ENCODE measurements at regions not wholly inside any gene's neighbourhood (a gene's known extent, or its start where the extent isn't known, plus 50 kb on each side); places are given as distances from the start of the nearest gene placed in this dataset.
"Not testable (repeated sequence)": the region's sequence is repeated elsewhere in the genome, so short reads cannot be mapped to it uniquely, and the experiment has no call there.

- WGBS: 96% methylated on average over 7 of the region's 7 CpGs
- Histone ChIP-seq H3K9me3 (ENCODE audit: insufficient read depth, low read depth, low read length) (no peaks in the 10 kb centered on the region), H3K4me1 (ENCODE audit: insufficient read depth, low read length) (no peaks in the 10 kb centered on the region), H3K4me3 (ENCODE audit: low read length) (no peak overlapping the region), H3K36me3 (ENCODE audit: insufficient read depth, low read length) (no peaks in the 10 kb centered on the region), H3K27me3 (ENCODE audit: insufficient read depth, low read length) (no peaks in the 10 kb centered on the region), H3K27ac (ENCODE audit: low read depth, low read length) (no peak overlapping the region), H3K9ac (ENCODE audit: low read depth, low read length) (no peak overlapping the region)
These were observed 598.3 kb upstream of the ADARB2 start for GRCh38 chr10:2335626-2336025.

GRCh38 chr10:2334575-2334974 lies 597.2 kb upstream of the ADARB2 start:
- Histone ChIP-seq H3K4me1 (ENCODE audit: insufficient read depth, low read length) (no peaks in the 10 kb centered on the region), H3K27ac (ENCODE audit: low read depth, low read length) (no peak overlapping the region), H3K9me3 (ENCODE audit: insufficient read depth, low read depth, low read length) (no peaks in the 10 kb centered on the region), H3K9ac (ENCODE audit: low read depth, low read length) (no peak overlapping the region), H3K4me3 (ENCODE audit: low read length) (no peak overlapping the region), H3K27me3 (ENCODE audit: insufficient read depth, low read length) (no peaks in the 10 kb centered on the region), H3K36me3 (ENCODE audit: insufficient read depth, low read length) (no peaks in the 10 kb centered on the region)
- 89% methylated on average over 3 of the region's 4 CpGs for WGBS

GRCh38 chr10:2329082-2329481 lies 591.8 kb upstream of the ADARB2 start:
- WGBS: 92% methylated on average over 13 of the region's 13 CpGs
- Histone ChIP-seq H3K9me3 (ENCODE audit: insufficient read depth, low read depth, low read length) (no peaks in the 10 kb centered on the region), H3K36me3 (ENCODE audit: insufficient read depth, low read length) (no peaks in the 10 kb centered on the region), H3K9ac (ENCODE audit: low read depth, low read length) (no peak overlapping the region), H3K27me3 (ENCODE audit: insufficient read depth, low read length) (no peaks in the 10 kb centered on the region), H3K27ac (ENCODE audit: low read depth, low read length) (no peak overlapping the region), H3K4me1 (ENCODE audit: insufficient read depth, low read length) (peaks cover 7% of the 10 kb centered on the region), H3K4me3 (ENCODE audit: low read length) (no peak overlapping the region)

GRCh38 chr10:2326411-2326810 lies 589.1 kb upstream of the ADARB2 start:
- Histone ChIP-seq H3K27me3 (ENCODE audit: insufficient read depth, low read length) (no peaks in the 10 kb centered on the region), H3K4me3 (ENCODE audit: low read length) (no peak overlapping the region), H3K9me3 (ENCODE audit: insufficient read depth, low read depth, low read length) (no peaks in the 10 kb centered on the region), H3K27ac (ENCODE audit: low read depth, low read length) (no peak overlapping the region), H3K4me1 (ENCODE audit: insufficient read depth, low read length) (peaks cover 7% of the 10 kb centered on the region), H3K36me3 (ENCODE audit: insufficient read depth, low read length) (no peaks in the 10 kb centered on the region), H3K9ac (ENCODE audit: low read depth, low read length) (no peak overlapping the region)
- 81% methylated on average over 5 of the region's 6 CpGs for WGBS

- H3K9ac ChIP-seq (ENCODE audit: low read depth, low read length); H3K4me1 ChIP-seq (ENCODE audit: insufficient read depth, low read length); H3K27ac ChIP-seq (ENCODE audit: low read depth, low read length); H3K36me3 ChIP-seq (ENCODE audit: insufficient read depth, low read length); H3K27me3 ChIP-seq (ENCODE audit: insufficient read depth, low read length); H3K9me3 ChIP-seq (ENCODE audit: insufficient read depth, low read depth, low read length); H3K4me3 ChIP-seq (ENCODE audit: low read length): not testable (repeated sequence)
- 97% methylated on average over 32 of the region's 32 CpGs for WGBS
These were observed 577.7 kb upstream of the ADARB2 start for GRCh38 chr10:2315045-2315485.

- Histone ChIP-seq H3K4me1 (ENCODE audit: insufficient read depth, low read length) (no peaks in the 10 kb centered on the region), H3K27ac (ENCODE audit: low read depth, low read length) (no peak overlapping the region), H3K36me3 (ENCODE audit: insufficient read depth, low read length) (no peaks in the 10 kb centered on the region), H3K27me3 (ENCODE audit: insufficient read depth, low read length) (no peaks in the 10 kb centered on the region), H3K9ac (ENCODE audit: low read depth, low read length) (no peak overlapping the region), H3K4me3 (ENCODE audit: low read length) (no peak overlapping the region), H3K9me3 (ENCODE audit: insufficient read depth, low read depth, low read length) (no peaks in the 10 kb centered on the region; the same call in 1 of the 2 replicates)
- WGBS: 94% methylated on average over 1 of the region's 1 CpG
These were observed 568.8 kb upstream of the ADARB2 start for GRCh38 chr10:2306081-2306480.

- Histone ChIP-seq H3K36me3 (ENCODE audit: insufficient read depth, low read length) (no peaks in the 10 kb centered on the region), H3K9me3 (ENCODE audit: insufficient read depth, low read depth, low read length) (no peaks in the 10 kb centered on the region; the same call in 1 of the 2 replicates), H3K27ac (ENCODE audit: low read depth, low read length) (no peak overlapping the region), H3K4me1 (ENCODE audit: insufficient read depth, low read length) (no peaks in the 10 kb centered on the region), H3K9ac (ENCODE audit: low read depth, low read length) (no peak overlapping the region), H3K4me3 (ENCODE audit: low read length) (no peak overlapping the region), H3K27me3 (ENCODE audit: insufficient read depth, low read length) (no peaks in the 10 kb centered on the region)
- 80% methylated on average over 2 of the region's 2 CpGs for WGBS
These were observed 565.8 kb upstream of the ADARB2 start for GRCh38 chr10:2303169-2303568.

- no peak overlapping the region for H3K4me3 ChIP-seq (ENCODE audit: low read length)
- H3K27me3 ChIP-seq (ENCODE audit: insufficient read depth, low read length): no peaks in the 10 kb centered on the region
- peaks cover 4% of the 10 kb centered on the region; the same call in 1 of the 2 replicates for H3K4me1 ChIP-seq (ENCODE audit: insufficient read depth, low read length)
- H3K9me3 ChIP-seq (ENCODE audit: insufficient read depth, low read depth, low read length): no peaks in the 10 kb centered on the region; the same call in 1 of the 2 replicates
- no peaks in the 10 kb centered on the region for H3K36me3 ChIP-seq (ENCODE audit: insufficient read depth, low read length)
- WGBS: 96% methylated on average over 8 of the region's 8 CpGs
- H3K9ac ChIP-seq (ENCODE audit: low read depth, low read length): no peak overlapping the region
- no peak overlapping the region for H3K27ac ChIP-seq (ENCODE audit: low read depth, low read length)
These were observed 563.9 kb upstream of the ADARB2 start for GRCh38 chr10:2301227-2301626.

- Histone ChIP-seq H3K27me3 (ENCODE audit: insufficient read depth, low read length) (no peaks in the 10 kb centered on the region), H3K4me1 (ENCODE audit: insufficient read depth, low read length) (peaks cover 13% of the 10 kb centered on the region; the same call in 1 of the 2 replicates), H3K27ac (ENCODE audit: low read depth, low read length) (no peak overlapping the region), H3K36me3 (ENCODE audit: insufficient read depth, low read length) (no peaks in the 10 kb centered on the region), H3K9me3 (ENCODE audit: insufficient read depth, low read depth, low read length) (no peaks in the 10 kb centered on the region; the same call in 1 of the 2 replicates), H3K4me3 (ENCODE audit: low read length) (no peak overlapping the region), H3K9ac (ENCODE audit: low read depth, low read length) (no peak overlapping the region)
- WGBS: no CpG with 5 or more reads among the region's 3 CpGs
These were observed 562.9 kb upstream of the ADARB2 start for GRCh38 chr10:2300231-2300630.

- no peaks in the 10 kb centered on the region for H3K9me3 ChIP-seq (ENCODE audit: insufficient read depth, low read depth, low read length)
- H3K27me3 ChIP-seq (ENCODE audit: insufficient read depth, low read length): no peaks in the 10 kb centered on the region
- no peak overlapping the region for H3K27ac ChIP-seq (ENCODE audit: low read depth, low read length)
- H3K9ac ChIP-seq (ENCODE audit: low read depth, low read length): no peak overlapping the region
- H3K36me3 ChIP-seq (ENCODE audit: insufficient read depth, low read length): no peaks in the 10 kb centered on the region
- no peak overlapping the region for H3K4me3 ChIP-seq (ENCODE audit: low read length)
- H3K4me1 ChIP-seq (ENCODE audit: insufficient read depth, low read length): peaks cover 16% of the 10 kb centered on the region; the same call in 1 of the 2 replicates
- whole genome bisulfite sequencing: 88% methylated on average over 4 of the region's 6 CpGs
These were observed 559.0 kb upstream of the ADARB2 start for GRCh38 chr10:2296179-2296891.

- Histone ChIP-seq H3K9me3 (ENCODE audit: insufficient read depth, low read depth, low read length) (no peaks in the 10 kb centered on the region), H3K4me1 (ENCODE audit: insufficient read depth, low read length) (peaks cover 16% of the 10 kb centered on the region; the same call in 1 of the 2 replicates), H3K27ac (ENCODE audit: low read depth, low read length) (no peak overlapping the region), H3K9ac (ENCODE audit: low read depth, low read length) (no peak overlapping the region), H3K27me3 (ENCODE audit: insufficient read depth, low read length) (no peaks in the 10 kb centered on the region), H3K36me3 (ENCODE audit: insufficient read depth, low read length) (no peaks in the 10 kb centered on the region), H3K4me3 (ENCODE audit: low read length) (no peak overlapping the region)
- WGBS: 86% methylated on average over 8 of the region's 8 CpGs
These were observed 557.4 kb upstream of the ADARB2 start for GRCh38 chr10:2294739-2295138.

Data from HUES64 (cell line).